Lung (tissue), 11 donors: ENCODE measurements at regions not wholly inside any gene's neighbourhood (a gene's known extent, or its start where the extent isn't known, plus 50 kb on each side); places are given as distances from the start of the nearest gene placed in this dataset.
A peak's percentile ranks its signal among the peaks of the same experiment; 100 is the strongest.

Experiments used
- ATAC-seq: fragments of 200-7000 bp; cut with Tn5 transposase; one replicate; pipeline ENCODE4 v1.9.1; 2020; ENCODE audit warnings: moderate number of reproducible peaks; ENCODE audit not compliant: insufficient read depth, low FRiP score
- DNase-seq, 3 donors: peaks; one replicate each; pipeline ENCODE4 v3.0.0-alpha.2; 2013 to 2017
- H3K27ac ChIP-seq, 2 donors: one replicate each; pipeline ENCODE4 v1.5.1; 2013; ENCODE audit warnings: mild to moderate bottlenecking in 2 of 2, moderate library complexity in 2 of 2, control low read depth in 1 of 2, inconsistent platforms in 1 of 2, low read depth in 1 of 2, low read length in 1 of 2
- H3K27me3 ChIP-seq, 3 donors: one replicate each; pipeline ENCODE4 v1.5.1; 2013; ENCODE audit warnings: low read length in 2 of 3; ENCODE audit not compliant: control insufficient read depth in 3 of 3, insufficient read depth in 3 of 3
- H3K36me3 ChIP-seq, 4 donors: one replicate each; pipeline ENCODE4 v1.5.1; 2013; ENCODE audit warnings: low read length in 4 of 4, mild to moderate bottlenecking in 1 of 4, moderate library complexity in 1 of 4; ENCODE audit not compliant: control insufficient read depth in 4 of 4, insufficient read depth in 4 of 4
- H3K4me1 ChIP-seq, 5 donors: one replicate each; pipeline ENCODE4 v1.5.1; 2013; ENCODE audit warnings: low read length in 5 of 5, mild to moderate bottlenecking in 2 of 5, moderate library complexity in 1 of 5; ENCODE audit not compliant: control insufficient read depth in 5 of 5, insufficient read depth in 5 of 5
- H3K4me3 ChIP-seq: one replicate; pipeline ENCODE4 v1.5.1; 2013; ENCODE audit warnings: mild to moderate bottlenecking, control low read depth, moderate library complexity
- H3K9ac ChIP-seq, 2 donors: one replicate each; pipeline ENCODE4 v1.5.1; 2013; ENCODE audit warnings: low read length in 2 of 2, control low read depth in 1 of 2; ENCODE audit not compliant: insufficient read depth in 1 of 2
- H3K9me3 ChIP-seq, 4 donors: one replicate each; pipeline ENCODE4 v1.5.1; 2013; ENCODE audit warnings: low read length in 3 of 4, mild to moderate bottlenecking in 1 of 4, moderate library complexity in 1 of 4; ENCODE audit not compliant: control insufficient read depth in 4 of 4, insufficient read depth in 3 of 4
- CTCF ChIP-seq: IDR thresholded peaks from 2 replicates; pipeline ENCODE4 v1.5.1; 2012; ENCODE audit warnings: mild to moderate bottlenecking; ENCODE audit errors: control extremely low read depth, extremely low read depth
- WGBS, 2 donors: extraction: QIAGEN DNeasy Blood & Tissue Kit; methylation state at CpG; one replicate each; pipeline ENCODE4 v1.1.7; 2013; 5-methylcytosine and 5-hydroxymethylcytosine counted together
- donor health status: control.
- donor health status: control.
- donor health status: Bipolar disorder and iron deficiency.
- donor health status: healthy.
- donor health status: DM: yes; HTN: yes; CAD: no.

- Histone ChIP-seq H3K4me3 (peak overlapping the region; percentile 10), H3K27me3 (no peaks in the 10 kb centered on the region), H3K36me3 (no peaks in the 10 kb centered on the region), H3K9ac (no peak overlapping the region), H3K27ac (peak overlapping the region; percentile 51 to 86), H3K4me1 (peaks cover 0 to 31% (median 3%) of the 10 kb centered on the region in 5 donors), H3K9me3 (no peaks in the 10 kb centered on the region)
- WGBS, 2 donors, result 41 to 60% methylated on average over 13 of the region's 13 CpGs
- DNase-seq (peak in 1 of 3 donors; percentile 45), ATAC-seq (no peak)
- TF ChIP-seq CTCF, result no peak
These were observed 85.2 kb downstream of the PLEKHG1 start for GRCh38 chr6:150684714-150685459.

- peak overlapping the region in 1 of 2 donors; percentile 74 for H3K27ac ChIP-seq
- no peak overlapping the region for H3K4me3 ChIP-seq
- H3K27me3 ChIP-seq, result no peaks in the 10 kb centered on the region
- H3K36me3 ChIP-seq, result no peaks in the 10 kb centered on the region
- TF ChIP-seq CTCF, result no peak
- H3K9ac ChIP-seq, result no peak overlapping the region
- whole genome bisulfite sequencing, 2 donors, result 60 to 75% methylated on average over 4 of the region's 4 CpGs
- H3K9me3 ChIP-seq, result no peaks in the 10 kb centered on the region
- DNase-seq, result no peak
- peaks cover 0 to 31% (median 8%) of the 10 kb centered on the region in 5 donors for H3K4me1 ChIP-seq
- ATAC-seq, result no peak
These were observed 86.2 kb downstream of the PLEKHG1 start for GRCh38 chr6:150685860-150686259.

- 83 to 84% methylated on average over 12 of the region's 12 CpGs for WGBS, 2 donors
- DNase-seq, result no peak
These were observed 86.9 kb downstream of the PLEKHG1 start for GRCh38 chr6:150686566-150686965.

More at GRCh38 chr6:150686566-150686965, 86.9 kb downstream of the PLEKHG1 start:
- no peaks in the 10 kb centered on the region for H3K36me3 ChIP-seq
- H3K27ac ChIP-seq, result peak overlapping the region in 1 of 2 donors; percentile 51
- H3K27me3 ChIP-seq, result no peaks in the 10 kb centered on the region
- H3K4me1 ChIP-seq, result peaks cover 0 to 30% (median 8%) of the 10 kb centered on the region in 5 donors
- no peak for ATAC-seq
- H3K9me3 ChIP-seq, result no peaks in the 10 kb centered on the region
- H3K4me3 ChIP-seq, result no peak overlapping the region
- H3K9ac ChIP-seq, result no peak overlapping the region
- no peak for TF ChIP-seq CTCF
